NCI-H2107 treated with DMSO at 0.1 percent for 48 hours (cell line): ENCODE measurements at regions not wholly inside any gene's neighbourhood (a gene's known extent, or its start where the extent isn't known, plus 50 kb on each side); places are given as distances from the start of the nearest gene placed in this dataset.

Experiments used
- DNase-seq: peaks from one replicate; lab custom pipeline; 2025; ENCODE audit not compliant: unreplicated experiment; lab: John Stamatoyannopoulos, UW

DNA sequence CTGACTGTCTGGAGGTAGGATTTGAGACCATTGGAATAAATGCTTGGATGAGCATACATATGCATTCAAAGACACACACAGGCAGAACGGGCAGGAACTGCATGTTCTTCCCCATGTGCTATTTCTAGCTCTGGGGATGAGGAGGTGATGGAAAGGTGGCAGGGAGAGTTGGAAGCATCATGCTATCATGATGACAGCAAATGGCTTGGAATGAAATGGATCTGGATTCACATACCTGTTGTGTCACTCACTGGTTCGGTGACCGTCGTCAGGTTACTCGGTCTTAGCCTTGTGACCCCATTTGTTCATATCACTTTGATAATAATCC, 627.9 kb upstream of the KIRREL3 start:
- no peak for DNase-seq

- DNase-seq: peak; percentile 59
Measured at GRCh38 chr11:127627629-127628457, 627.3 kb upstream of the KIRREL3 start.

GRCh38 chr11:127627204-127627603, 626.6 kb upstream of the KIRREL3 start:
- no peak for DNase-seq

- no peak for DNase-seq
Measured at GRCh38 chr11:127625402-127625801, 624.8 kb upstream of the KIRREL3 start.

- no peak for DNase-seq
Measured at GRCh38 chr11:127624306-127624856, 623.8 kb upstream of the KIRREL3 start.

GRCh38 chr11:127622686-127623085, 622.1 kb upstream of the KIRREL3 start:
- DNase-seq: no peak

GRCh38 chr11:127620671-127621070, 620.1 kb upstream of the KIRREL3 start:
- DNase-seq: no peak

- DNase-seq: no peak
Measured at GRCh38 chr11:127619946-127620345, 619.4 kb upstream of the KIRREL3 start.

DNA sequence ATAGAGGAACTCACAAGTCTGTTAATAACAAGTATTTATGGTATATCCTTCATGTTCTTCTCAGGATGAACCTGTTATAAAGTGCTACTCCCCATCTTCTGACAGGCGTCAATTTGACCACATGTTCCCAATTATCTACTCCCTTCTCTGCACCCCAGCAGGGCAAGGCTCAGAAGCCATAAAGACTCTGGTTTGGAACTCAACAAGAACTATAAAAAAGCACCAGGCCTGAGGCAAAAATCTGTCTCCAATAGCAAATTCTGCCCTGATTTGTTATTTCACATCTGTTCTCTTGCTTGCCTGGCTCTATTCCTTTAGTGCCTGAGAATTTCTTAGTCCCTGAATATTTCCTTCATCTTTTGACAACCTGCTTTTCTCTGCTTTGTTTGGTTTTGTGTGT, 618.2 kb upstream of the KIRREL3 start:
- no peak for DNase-seq

DNA sequence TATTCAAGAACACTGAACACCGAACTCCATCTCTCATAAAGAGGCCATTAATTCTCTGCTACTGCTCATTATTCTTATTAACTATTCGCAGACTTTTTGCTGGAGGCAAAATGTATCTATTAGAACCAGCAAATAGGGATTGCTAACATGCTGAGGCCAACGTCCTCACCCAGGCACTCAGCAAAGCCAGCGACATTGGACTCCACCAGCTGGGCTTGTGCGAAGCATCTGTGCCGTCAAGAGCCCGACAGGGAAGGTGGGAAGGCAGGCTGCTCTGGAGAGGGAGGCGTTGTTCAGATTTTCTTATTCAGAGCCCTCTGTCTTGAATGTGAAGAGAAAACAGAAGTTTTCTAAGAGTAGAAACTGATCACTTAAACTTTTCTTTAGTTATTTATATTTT, 615.6 kb upstream of the KIRREL3 start:
- DNase-seq: no peak

DNA sequence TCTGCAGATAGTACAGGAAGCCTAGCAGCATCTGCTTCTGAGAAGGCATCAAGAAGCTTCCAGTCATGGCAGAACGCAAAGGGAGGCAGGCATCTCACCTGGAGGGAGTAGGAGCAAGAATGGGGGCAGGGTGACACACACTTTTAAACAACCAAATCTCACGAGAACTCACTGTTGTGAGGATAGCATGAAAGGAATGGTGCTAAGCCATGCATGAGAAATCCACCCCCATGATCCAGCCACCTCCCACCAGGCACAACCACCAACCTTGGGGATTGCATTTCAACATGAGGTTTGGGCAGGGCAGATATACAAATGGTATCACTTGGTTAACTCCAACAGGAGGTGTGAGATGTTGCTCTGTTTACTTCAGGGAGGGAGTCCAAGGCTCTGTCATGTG, 612.0 kb upstream of the KIRREL3 start:
- no peak for DNase-seq

GRCh38 chr11:127609025-127609773, 608.6 kb upstream of the KIRREL3 start:
- DNase-seq: no peak

DNA sequence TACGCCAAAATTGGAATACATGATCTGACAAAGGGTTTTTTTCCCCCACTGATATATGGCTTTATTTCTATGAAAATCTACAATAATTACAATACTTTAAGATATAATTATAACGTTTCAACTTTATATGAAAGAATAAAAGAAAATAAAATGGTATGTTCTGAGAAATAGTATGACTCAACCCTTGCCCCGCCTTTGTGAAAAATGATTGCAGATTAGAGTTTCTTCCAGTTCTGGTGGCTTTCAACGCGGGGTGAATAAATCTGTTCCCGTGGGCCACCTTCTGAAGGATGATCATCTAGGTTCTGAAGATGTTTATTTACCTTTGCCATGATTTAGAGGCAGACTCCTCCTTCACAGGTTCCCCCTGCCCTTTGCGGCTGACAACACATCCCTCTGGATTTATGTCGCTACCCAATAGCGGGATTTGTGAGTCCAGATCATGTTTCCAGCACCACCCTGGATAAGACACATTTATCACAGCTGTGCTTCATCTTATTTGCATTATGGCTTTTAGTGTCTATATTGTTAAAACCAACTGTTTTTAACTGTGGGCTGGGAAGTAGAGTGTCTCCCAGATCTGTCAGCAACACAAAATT, 607.0 kb upstream of the KIRREL3 start:
- DNase-seq: no peak

DNA sequence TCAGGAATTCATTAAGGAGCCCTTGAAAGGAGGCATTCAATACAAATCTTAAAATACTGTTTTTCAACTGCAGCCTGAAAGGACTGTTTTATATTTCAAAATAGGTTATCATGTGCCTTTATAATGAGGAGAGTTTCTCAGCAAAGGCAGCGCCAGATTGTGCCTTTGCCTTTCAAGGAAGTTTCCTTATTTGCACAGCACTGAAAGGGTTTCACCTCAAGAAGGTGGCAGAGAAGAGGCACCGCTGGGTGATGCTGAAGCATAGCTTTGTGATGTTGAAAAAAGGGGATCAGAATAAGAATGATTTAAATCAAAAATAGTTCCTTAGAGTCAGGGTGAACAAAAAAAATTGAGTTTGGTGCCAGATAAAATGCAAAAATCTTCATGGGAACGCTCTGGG, 601.0 kb upstream of the KIRREL3 start:
- no peak for DNase-seq

DNA sequence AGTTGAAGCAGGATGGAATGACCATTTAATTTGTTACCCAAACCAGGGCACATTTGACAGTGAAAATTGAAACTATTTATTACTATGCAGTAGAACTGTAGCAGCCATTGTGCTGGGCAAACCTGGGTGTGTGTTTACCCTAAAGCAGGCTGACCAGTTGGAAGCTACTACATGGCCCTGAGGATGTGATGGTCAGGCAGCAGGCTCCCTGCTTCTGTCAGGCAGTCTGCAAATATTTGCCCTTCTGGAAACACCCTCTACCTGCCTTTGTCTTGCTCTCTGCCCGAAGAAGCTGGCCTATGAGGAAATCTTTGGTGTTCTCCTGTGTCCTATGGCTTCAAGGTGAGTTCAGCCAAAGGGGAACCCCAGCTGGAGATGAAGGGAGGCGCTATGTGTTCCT, 600.1 kb upstream of the KIRREL3 start:
- no peak for DNase-seq

DNA sequence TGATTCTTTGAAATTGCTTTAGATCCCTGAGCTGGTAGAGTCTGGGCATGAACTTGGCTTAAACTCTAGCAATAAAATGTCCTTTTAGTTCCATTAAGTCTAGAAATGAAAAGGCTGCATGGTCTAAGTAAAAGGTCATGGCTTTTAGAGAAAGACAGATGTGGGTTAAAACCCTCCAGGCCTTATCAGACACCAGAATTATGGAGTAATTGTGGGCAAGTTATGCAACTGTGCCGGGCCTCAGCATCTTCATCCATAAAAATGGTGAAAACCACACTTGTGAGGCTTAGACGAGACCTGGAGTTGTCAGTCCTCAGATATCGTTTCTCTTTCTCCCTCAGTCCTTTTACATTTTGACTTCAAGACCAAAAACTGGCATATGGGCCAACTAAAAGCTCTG, 597.9 kb upstream of the KIRREL3 start:
- DNase-seq: no peak

DNA sequence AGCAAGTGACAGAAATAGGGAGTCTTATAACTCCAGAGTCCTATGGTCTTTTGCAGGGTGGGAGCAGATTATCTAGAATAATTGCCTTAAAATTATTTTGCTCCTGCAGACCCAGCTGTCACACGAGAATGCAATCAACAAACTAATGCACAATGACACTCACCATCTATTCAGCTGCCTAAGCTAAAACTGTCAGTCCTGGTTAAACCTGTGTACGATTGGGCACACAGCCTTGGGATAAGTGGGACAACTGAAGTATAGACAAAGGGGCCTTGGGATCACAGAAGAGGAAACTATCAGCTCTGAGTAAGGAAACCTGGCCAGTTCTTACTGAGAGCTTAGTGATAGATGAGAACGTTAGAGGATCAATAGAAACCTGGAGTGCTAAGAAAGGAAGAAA, 595.9 kb upstream of the KIRREL3 start:
- no peak for DNase-seq

GRCh38 chr11:127592371-127592770, 591.8 kb upstream of the KIRREL3 start:
- no peak for DNase-seq

GRCh38 chr11:127590314-127590713, 589.7 kb upstream of the KIRREL3 start:
- DNase-seq: no peak

DNA sequence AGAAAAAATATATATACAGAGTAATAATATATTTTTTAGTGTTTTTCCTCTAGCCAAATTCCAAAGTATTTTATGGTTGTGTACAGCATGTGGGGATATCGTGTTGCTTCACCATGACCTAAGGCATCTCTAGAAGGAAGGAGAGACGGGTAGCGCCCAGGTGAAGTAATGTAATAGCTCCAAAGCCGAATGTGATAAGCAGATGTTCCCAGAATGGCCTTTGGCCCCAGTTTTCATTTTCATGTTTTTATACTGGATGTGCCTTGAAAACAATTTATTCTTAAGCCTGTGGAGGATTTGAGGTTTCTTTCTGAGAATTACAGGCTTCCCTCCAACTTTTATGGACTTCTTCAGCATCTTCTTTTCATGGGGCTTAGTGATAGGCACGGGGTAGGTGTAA, 587.9 kb upstream of the KIRREL3 start:
- no peak for DNase-seq

GRCh38 chr11:127587511-127587910, 586.9 kb upstream of the KIRREL3 start:
- DNase-seq: no peak

DNA sequence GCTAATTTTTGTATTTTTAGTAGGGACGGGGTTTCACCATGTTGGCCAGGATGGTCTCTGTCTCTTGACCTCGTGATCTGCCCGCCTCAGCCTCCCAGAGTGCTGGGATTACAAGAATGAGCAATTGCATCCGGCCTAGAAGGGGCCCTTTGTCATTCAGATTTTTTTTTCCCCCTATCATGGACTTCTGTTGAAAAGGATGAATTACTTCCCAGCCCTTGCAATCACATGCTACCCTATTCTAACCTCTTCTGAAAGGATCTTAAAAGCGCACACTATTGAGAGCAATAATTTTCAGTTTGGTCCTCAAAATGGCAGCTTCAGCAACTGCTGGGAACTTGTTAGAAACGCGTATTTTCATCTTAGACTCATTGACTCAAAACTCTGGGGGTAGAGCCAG, 575.6 kb upstream of the KIRREL3 start:
- DNase-seq: no peak
